ENCODE measurements at regions not wholly inside any gene's neighbourhood (a gene's known extent, or its start where the extent isn't known, plus 50 kb on each side); places are given as distances from the start of the nearest gene placed in this dataset.
A peak's percentile ranks its signal among the peaks of the same experiment; 100 is the strongest.

DNA sequence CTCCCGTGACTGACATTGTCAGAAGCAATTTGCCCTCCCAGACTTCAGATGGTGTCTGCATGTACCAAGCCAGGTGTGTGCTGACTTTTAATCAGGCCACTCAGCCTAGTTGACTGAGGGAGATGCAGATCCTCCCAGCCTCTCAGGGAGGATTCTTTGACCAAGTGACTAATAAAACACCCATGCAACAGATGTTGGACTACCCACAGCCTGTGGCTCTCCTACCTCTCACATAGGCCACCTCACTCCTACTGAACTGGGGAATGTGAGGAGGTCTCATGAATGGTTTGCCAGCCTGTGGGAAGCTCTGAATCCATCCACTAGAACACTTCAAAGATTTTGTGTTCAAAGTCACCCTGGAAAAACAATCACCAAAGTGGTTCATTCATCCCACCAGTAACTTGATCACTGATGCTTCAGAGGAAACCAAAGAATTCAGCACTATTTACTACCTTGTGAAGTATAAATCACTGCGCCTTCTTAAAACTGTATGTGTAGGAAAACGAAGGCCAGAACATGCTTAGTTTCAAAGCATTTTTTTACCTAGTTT lies 80.1 kb downstream of the ESM1 start:
- H3K9me3 Mint-ChIP-seq: no peaks in the 10 kb centered on the region
- no peak overlapping the region for H3K4me2 ChIP-seq
- peaks cover 4% of the 10 kb centered on the region for H3K27me3 Mint-ChIP-seq (ENCODE audit: insufficient read depth, low read depth, poor library complexity)
- no peaks in the 10 kb centered on the region for H3K79me2 ChIP-seq (replicated peaks; ENCODE audit: insufficient read depth)
- no peaks in the 10 kb centered on the region for H3K4me1 ChIP-seq (ENCODE audit: insufficient read depth)
- H3K27ac ChIP-seq (ENCODE audit: low read depth): no peak overlapping the region
- H3K4me1 Mint-ChIP-seq: no peaks in the 10 kb centered on the region
- no peaks in the 10 kb centered on the region for H4K20me1 ChIP-seq (replicated peaks; ENCODE audit: insufficient read depth)
- TF ChIP-seq ZNF331 (CRISPR knock-in tag; IDR thresholded peaks at IDR 0.05; ENCODE audit: low read depth) (no peak), POLR2AphosphoS5 (IDR thresholded peaks at IDR 0.05; ENCODE audit: low read depth) (no peak), ZNF114 (CRISPR knock-in tag; IDR thresholded peaks at IDR 0.05) (no peak), EZH2phosphoT487 (IDR thresholded peaks at IDR 0.05; ENCODE audit: unreplicated experiment) (no peak), NANOG (IDR thresholded peaks at IDR 0.05; ENCODE audit: borderline replicate concordance) (no peak), CREB1 (CRISPR knock-in tag; IDR thresholded peaks at IDR 0.05; ENCODE audit: low read depth) (no peak), EZH2 (IDR thresholded peaks at IDR 0.05; ENCODE audit: low read depth, unreplicated experiment) (no peak)
- H3F3A ChIP-seq (replicated peaks; ENCODE audit: low read depth): no peaks in the 10 kb centered on the region
- ATAC-seq (no peak), DNase-seq (ENCODE audit: low spot score) (no peak)
- no peaks in the 10 kb centered on the region for H3K9me2 ChIP-seq (ENCODE audit: insufficient read depth)
- no peaks in the 10 kb centered on the region for H3K36me3 Mint-ChIP-seq (ENCODE audit: low read depth)
- no peak overlapping the region; the same call in 1 of the 2 replicates for H3K27ac Mint-ChIP-seq
- H3K36me3 ChIP-seq (ENCODE audit: insufficient read depth): no peaks in the 10 kb centered on the region
- H2AFZ ChIP-seq: no peak overlapping the region
- H3K4me3 ChIP-seq: no peak overlapping the region
- no peaks in the 10 kb centered on the region for H3K27me3 ChIP-seq (ENCODE audit: insufficient read depth)
- no peak overlapping the region for H3K4me3 Mint-ChIP-seq

DNA sequence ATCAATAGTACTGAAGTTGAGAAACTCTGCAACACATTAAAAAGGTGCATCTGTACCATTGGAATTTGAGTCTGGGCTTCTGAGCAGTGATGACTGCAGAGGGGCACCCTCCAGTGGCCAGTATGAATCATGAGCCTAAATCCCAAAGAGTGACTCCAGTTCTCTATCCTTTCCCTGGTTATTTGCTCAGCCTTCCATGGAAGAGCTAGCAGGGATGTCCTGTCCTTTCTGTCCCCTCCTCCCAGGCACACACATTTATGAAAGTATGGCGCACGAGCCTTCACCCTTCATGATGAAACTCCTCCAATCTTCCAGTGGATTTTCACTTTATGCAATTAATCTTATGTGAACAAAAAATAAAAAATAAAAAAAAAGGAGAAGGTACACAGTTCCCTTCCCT lies 81.0 kb downstream of the ESM1 start:
- H3K4me1 Mint-ChIP-seq: no peaks in the 10 kb centered on the region
- Histone ChIP-seq H3F3A (replicated peaks; ENCODE audit: low read depth) (no peaks in the 10 kb centered on the region), H3K4me3 (no peak overlapping the region), H3K79me2 (replicated peaks; ENCODE audit: insufficient read depth) (no peaks in the 10 kb centered on the region), H3K4me1 (ENCODE audit: insufficient read depth) (no peaks in the 10 kb centered on the region), H4K20me1 (replicated peaks; ENCODE audit: insufficient read depth) (no peaks in the 10 kb centered on the region), H3K27me3 (ENCODE audit: insufficient read depth) (no peaks in the 10 kb centered on the region), H2AFZ (no peak overlapping the region), H3K27ac (ENCODE audit: low read depth) (no peak overlapping the region), H3K9me2 (ENCODE audit: insufficient read depth) (no peaks in the 10 kb centered on the region), H3K4me2 (no peak overlapping the region), H3K36me3 (ENCODE audit: insufficient read depth) (no peaks in the 10 kb centered on the region)
- no peak overlapping the region for H3K4me3 Mint-ChIP-seq
- H3K27me3 Mint-ChIP-seq (ENCODE audit: insufficient read depth, low read depth, poor library complexity): peaks cover 4% of the 10 kb centered on the region
- DNase-seq (ENCODE audit: low spot score) (peak; percentile 67), ATAC-seq (peak; percentile 92)
- H3K36me3 Mint-ChIP-seq (ENCODE audit: low read depth): no peaks in the 10 kb centered on the region
- no peaks in the 10 kb centered on the region for H3K9me3 Mint-ChIP-seq
- no peak overlapping the region for H3K27ac Mint-ChIP-seq
- TF ChIP-seq, protein P1, sequence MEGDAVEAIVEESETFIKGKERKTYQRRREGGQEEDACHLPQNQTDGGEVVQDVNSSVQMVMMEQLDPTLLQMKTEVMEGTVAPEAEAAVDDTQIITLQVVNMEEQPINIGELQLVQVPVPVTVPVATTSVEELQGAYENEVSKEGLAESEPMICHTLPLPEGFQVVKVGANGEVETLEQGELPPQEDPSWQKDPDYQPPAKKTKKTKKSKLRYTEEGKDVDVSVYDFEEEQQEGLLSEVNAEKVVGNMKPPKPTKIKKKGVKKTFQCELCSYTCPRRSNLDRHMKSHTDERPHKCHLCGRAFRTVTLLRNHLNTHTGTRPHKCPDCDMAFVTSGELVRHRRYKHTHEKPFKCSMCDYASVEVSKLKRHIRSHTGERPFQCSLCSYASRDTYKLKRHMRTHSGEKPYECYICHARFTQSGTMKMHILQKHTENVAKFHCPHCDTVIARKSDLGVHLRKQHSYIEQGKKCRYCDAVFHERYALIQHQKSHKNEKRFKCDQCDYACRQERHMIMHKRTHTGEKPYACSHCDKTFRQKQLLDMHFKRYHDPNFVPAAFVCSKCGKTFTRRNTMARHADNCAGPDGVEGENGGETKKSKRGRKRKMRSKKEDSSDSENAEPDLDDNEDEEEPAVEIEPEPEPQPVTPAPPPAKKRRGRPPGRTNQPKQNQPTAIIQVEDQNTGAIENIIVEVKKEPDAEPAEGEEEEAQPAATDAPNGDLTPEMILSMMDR (conservative IDR thresholded peaks at IDR 0.05; ENCODE audit: low read depth in 2 of 2): peak; percentile 60 to 77
- no peak for TF ChIP-seq EZH2 (IDR thresholded peaks at IDR 0.05; ENCODE audit: low read depth, unreplicated experiment)

DNA sequence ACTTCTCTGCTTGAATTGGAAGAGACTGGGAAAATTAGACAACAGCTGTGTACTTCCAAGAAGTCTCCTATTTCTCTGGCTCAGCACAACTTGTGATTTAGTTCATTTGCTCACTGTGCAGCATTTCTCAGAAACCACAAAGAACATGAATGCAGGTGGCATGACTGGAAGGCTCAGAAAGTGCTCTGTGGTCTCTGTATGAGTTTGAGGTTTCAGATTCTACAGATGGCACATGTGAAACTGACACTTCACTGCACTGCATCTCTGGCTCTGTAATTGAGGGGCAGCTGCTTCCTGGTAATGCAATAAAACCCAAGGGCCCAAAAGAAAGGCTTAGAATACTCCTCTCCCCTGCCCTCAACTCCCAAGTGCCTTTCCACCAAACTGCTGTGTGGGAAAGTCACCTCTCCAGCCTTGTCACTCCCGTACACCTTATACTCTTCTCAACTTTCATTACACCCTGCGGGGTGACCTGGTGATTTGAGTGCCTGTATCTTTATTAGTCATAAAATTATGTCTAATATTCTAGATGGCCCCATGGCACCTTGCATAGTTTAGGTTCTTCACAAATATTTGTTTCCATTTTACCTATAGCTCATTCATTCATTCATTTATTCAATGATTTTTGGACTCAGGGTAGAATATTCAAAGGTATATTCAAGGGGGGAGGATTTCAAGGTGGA lies 82.5 kb downstream of the ESM1 start:
- Mint-ChIP-seq H3K4me1 (no peaks in the 10 kb centered on the region), H3K9me3 (no peaks in the 10 kb centered on the region; the same call in 2 of the 3 replicates), H3K4me3 (no peak overlapping the region), H3K27me3 (ENCODE audit: insufficient read depth, low read depth, poor library complexity) (peaks cover 4% of the 10 kb centered on the region), H3K36me3 (ENCODE audit: low read depth) (no peaks in the 10 kb centered on the region), H3K27ac (no peak overlapping the region)
- H3K36me3 ChIP-seq (ENCODE audit: insufficient read depth): no peaks in the 10 kb centered on the region
- no peaks in the 10 kb centered on the region for H3K4me1 ChIP-seq (ENCODE audit: insufficient read depth)
- no peak overlapping the region for H3K27ac ChIP-seq (ENCODE audit: low read depth)
- H3F3A ChIP-seq (replicated peaks; ENCODE audit: low read depth): no peaks in the 10 kb centered on the region
- no peaks in the 10 kb centered on the region for H3K27me3 ChIP-seq (ENCODE audit: insufficient read depth)
- no peaks in the 10 kb centered on the region for H4K20me1 ChIP-seq (replicated peaks; ENCODE audit: insufficient read depth)
- DNase-seq (ENCODE audit: low spot score) (no peak), ATAC-seq (no peak)
- no peaks in the 10 kb centered on the region for H3K79me2 ChIP-seq (replicated peaks; ENCODE audit: insufficient read depth)
- no peak overlapping the region for H2AFZ ChIP-seq
- H3K9me2 ChIP-seq (ENCODE audit: insufficient read depth): no peaks in the 10 kb centered on the region
- no peak overlapping the region for H3K4me2 ChIP-seq
- H3K4me3 ChIP-seq: no peak overlapping the region
- TF ChIP-seq POLR2AphosphoS5 (IDR thresholded peaks at IDR 0.05; ENCODE audit: low read depth) (no peak), EZH2phosphoT487 (IDR thresholded peaks at IDR 0.05; ENCODE audit: unreplicated experiment) (no peak), EZH2 (IDR thresholded peaks at IDR 0.05; ENCODE audit: low read depth, unreplicated experiment) (no peak), NANOG (IDR thresholded peaks at IDR 0.05; ENCODE audit: borderline replicate concordance) (no peak), JUNB (IDR thresholded peaks at IDR 0.05; ENCODE audit: unreplicated experiment) (no peak), ZNF331 (CRISPR knock-in tag; IDR thresholded peaks at IDR 0.05; ENCODE audit: low read depth) (no peak)
- TF ChIP-seq, protein P2, sequence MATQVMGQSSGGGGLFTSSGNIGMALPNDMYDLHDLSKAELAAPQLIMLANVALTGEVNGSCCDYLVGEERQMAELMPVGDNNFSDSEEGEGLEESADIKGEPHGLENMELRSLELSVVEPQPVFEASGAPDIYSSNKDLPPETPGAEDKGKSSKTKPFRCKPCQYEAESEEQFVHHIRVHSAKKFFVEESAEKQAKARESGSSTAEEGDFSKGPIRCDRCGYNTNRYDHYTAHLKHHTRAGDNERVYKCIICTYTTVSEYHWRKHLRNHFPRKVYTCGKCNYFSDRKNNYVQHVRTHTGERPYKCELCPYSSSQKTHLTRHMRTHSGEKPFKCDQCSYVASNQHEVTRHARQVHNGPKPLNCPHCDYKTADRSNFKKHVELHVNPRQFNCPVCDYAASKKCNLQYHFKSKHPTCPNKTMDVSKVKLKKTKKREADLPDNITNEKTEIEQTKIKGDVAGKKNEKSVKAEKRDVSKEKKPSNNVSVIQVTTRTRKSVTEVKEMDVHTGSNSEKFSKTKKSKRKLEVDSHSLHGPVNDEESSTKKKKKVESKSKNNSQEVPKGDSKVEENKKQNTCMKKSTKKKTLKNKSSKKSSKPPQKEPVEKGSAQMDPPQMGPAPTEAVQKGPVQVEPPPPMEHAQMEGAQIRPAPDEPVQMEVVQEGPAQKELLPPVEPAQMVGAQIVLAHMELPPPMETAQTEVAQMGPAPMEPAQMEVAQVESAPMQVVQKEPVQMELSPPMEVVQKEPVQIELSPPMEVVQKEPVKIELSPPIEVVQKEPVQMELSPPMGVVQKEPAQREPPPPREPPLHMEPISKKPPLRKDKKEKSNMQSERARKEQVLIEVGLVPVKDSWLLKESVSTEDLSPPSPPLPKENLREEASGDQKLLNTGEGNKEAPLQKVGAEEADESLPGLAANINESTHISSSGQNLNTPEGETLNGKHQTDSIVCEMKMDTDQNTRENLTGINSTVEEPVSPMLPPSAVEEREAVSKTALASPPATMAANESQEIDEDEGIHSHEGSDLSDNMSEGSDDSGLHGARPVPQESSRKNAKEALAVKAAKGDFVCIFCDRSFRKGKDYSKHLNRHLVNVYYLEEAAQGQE (IDR thresholded peaks at IDR 0.05; ENCODE audit: unreplicated experiment): no peak

Measured in GM23338 (cell line).